HG02798 (cell line): ENCODE measurements at regions not wholly inside any gene's neighbourhood (a gene's known extent, or its start where the extent isn't known, plus 50 kb on each side); places are given as distances from the start of the nearest gene placed in this dataset.

Source experiments
- ATAC-seq: cut with Tn5 transposase; IDR thresholded peaks from one replicate; pipeline ENCODE4 v1.9.1; 2021; ENCODE audit warnings: mild to moderate bottlenecking; ENCODE audit not compliant: unreplicated experiment, poor library complexity

- no peak for ATAC-seq
Observed at GRCh38 chr1:163709636-163710035, 387.9 kb downstream of the NUF2 start.

- no peak for ATAC-seq
Observed at GRCh38 chr1:163712321-163712720, 390.6 kb downstream of the NUF2 start.

GRCh38 chr1:163720294-163720693, 398.5 kb downstream of the NUF2 start:
- ATAC-seq: no peak

GRCh38 chr1:163725551-163725950, 403.8 kb downstream of the NUF2 start:
- no peak for ATAC-seq

- no peak for ATAC-seq
Observed at GRCh38 chr1:163730411-163730821, 408.7 kb downstream of the NUF2 start.

GRCh38 chr1:163737261-163737660, 415.5 kb downstream of the NUF2 start:
- no peak for ATAC-seq

- no peak for ATAC-seq
Observed at GRCh38 chr1:163744301-163744887, 422.6 kb downstream of the NUF2 start.

- ATAC-seq: no peak
Observed at GRCh38 chr1:163745204-163745603, 423.4 kb downstream of the NUF2 start.

GRCh38 chr1:163747261-163747660, 425.5 kb downstream of the NUF2 start:
- no peak for ATAC-seq

- no peak for ATAC-seq
Observed at GRCh38 chr1:163747855-163748254, 426.1 kb downstream of the NUF2 start.

- no peak for ATAC-seq
Observed at GRCh38 chr1:163758977-163759670, 437.4 kb downstream of the NUF2 start.

GRCh38 chr1:163761898-163762297, 440.1 kb downstream of the NUF2 start:
- ATAC-seq: no peak

GRCh38 chr1:163766257-163766918, 444.6 kb downstream of the NUF2 start:
- no peak for ATAC-seq

- no peak for ATAC-seq
Observed at GRCh38 chr1:163768576-163768975, 446.8 kb downstream of the NUF2 start.

- ATAC-seq: no peak
Observed at GRCh38 chr1:163770265-163770664, 448.5 kb downstream of the NUF2 start.

- no peak for ATAC-seq
Observed at GRCh38 chr1:163771637-163772036, 449.9 kb downstream of the NUF2 start.

- ATAC-seq: no peak
Observed at GRCh38 chr1:163772246-163772645, 450.5 kb downstream of the NUF2 start.

GRCh38 chr1:163773396-163773795, 451.6 kb downstream of the NUF2 start:
- ATAC-seq: no peak

- no peak for ATAC-seq
Observed at GRCh38 chr1:163774401-163774945, 452.7 kb downstream of the NUF2 start.

GRCh38 chr1:163774978-163775620, 453.3 kb downstream of the NUF2 start:
- ATAC-seq: no peak

- ATAC-seq: no peak
Observed at GRCh38 chr1:163777205-163777604, 455.5 kb downstream of the NUF2 start.
